NCI-H187 (cell line): ENCODE measurements at regions not wholly inside any gene's neighbourhood (a gene's known extent, or its start where the extent isn't known, plus 50 kb on each side); places are given as distances from the start of the nearest gene placed in this dataset.

Experiments
- DNase-seq, 2 experiments: peaks; one replicate each; lab custom pipeline; 2025; lab: John Stamatoyannopoulos, UW

GRCh38 chr12:75974323-75975187 lies 57.0 kb downstream of the PHLDA1 start:
- DNase-seq = no peak

- no peak for DNase-seq
These were observed 60.3 kb downstream of the PHLDA1 start for GRCh38 chr12:75971253-75971652.

- no peak for DNase-seq
These were observed 61.3 kb downstream of the PHLDA1 start for GRCh38 chr12:75970310-75970709.

GRCh38 chr12:75969768-75970167 lies 61.8 kb downstream of the PHLDA1 start:
- DNase-seq = no peak

GRCh38 chr12:75965661-75966060 lies 65.9 kb downstream of the PHLDA1 start:
- DNase-seq = no peak

GRCh38 chr12:75964150-75964549 lies 67.4 kb downstream of the PHLDA1 start:
- no peak for DNase-seq

- no peak for DNase-seq
These were observed 69.7 kb downstream of the PHLDA1 start for GRCh38 chr12:75961878-75962277.

- no peak for DNase-seq
These were observed 70.5 kb downstream of the PHLDA1 start for GRCh38 chr12:75960954-75961661.

- no peak for DNase-seq
These were observed 71.3 kb downstream of the PHLDA1 start for GRCh38 chr12:75960086-75960910.

- DNase-seq = no peak
These were observed 72.1 kb downstream of the PHLDA1 start for GRCh38 chr12:75959506-75959905.

GRCh38 chr12:75959060-75959459 lies 72.5 kb downstream of the PHLDA1 start:
- DNase-seq = no peak

- DNase-seq = no peak
These were observed 76.3 kb downstream of the PHLDA1 start for GRCh38 chr12:75955251-75955650.

GRCh38 chr12:75954749-75955148 lies 76.8 kb downstream of the PHLDA1 start:
- no peak for DNase-seq

GRCh38 chr12:75954041-75954440 lies 77.5 kb downstream of the PHLDA1 start:
- DNase-seq = no peak

GRCh38 chr12:75953312-75953906 lies 78.2 kb downstream of the PHLDA1 start:
- no peak for DNase-seq

- no peak for DNase-seq
These were observed 79.9 kb downstream of the PHLDA1 start for GRCh38 chr12:75951399-75952278.

- DNase-seq = no peak
These were observed 84.3 kb downstream of the PHLDA1 start for GRCh38 chr12:75947156-75947723.

- DNase-seq = no peak
These were observed 86.0 kb downstream of the PHLDA1 start for GRCh38 chr12:75945581-75945980.

- DNase-seq = no peak
These were observed 86.6 kb downstream of the PHLDA1 start for GRCh38 chr12:75944905-75945432.
